HG02938 (cell line): ENCODE measurements at regions not wholly inside any gene's neighbourhood (a gene's known extent, or its start where the extent isn't known, plus 50 kb on each side); places are given as distances from the start of the nearest gene placed in this dataset.
"Not testable (repeated sequence)": the region's sequence is repeated elsewhere in the genome, so short reads cannot be mapped to it uniquely, and the experiment has no call there.

Source experiments
- ATAC-seq: cut with Tn5 transposase; IDR thresholded peaks from one replicate; pipeline ENCODE4 v1.9.1; 2021; ENCODE audit warnings: mild to moderate bottlenecking, moderate library complexity; ENCODE audit not compliant: unreplicated experiment

- ATAC-seq: no peak
These were observed 106.7 kb upstream of the AHI1 start for GRCh38 chr6:135604035-135604860.

GRCh38 chr6:135605278-135605790 is 107.8 kb upstream of the AHI1 start:
- ATAC-seq: no peak

GRCh38 chr6:135606392-135606791 is 108.9 kb upstream of the AHI1 start:
- no peak for ATAC-seq

DNA sequence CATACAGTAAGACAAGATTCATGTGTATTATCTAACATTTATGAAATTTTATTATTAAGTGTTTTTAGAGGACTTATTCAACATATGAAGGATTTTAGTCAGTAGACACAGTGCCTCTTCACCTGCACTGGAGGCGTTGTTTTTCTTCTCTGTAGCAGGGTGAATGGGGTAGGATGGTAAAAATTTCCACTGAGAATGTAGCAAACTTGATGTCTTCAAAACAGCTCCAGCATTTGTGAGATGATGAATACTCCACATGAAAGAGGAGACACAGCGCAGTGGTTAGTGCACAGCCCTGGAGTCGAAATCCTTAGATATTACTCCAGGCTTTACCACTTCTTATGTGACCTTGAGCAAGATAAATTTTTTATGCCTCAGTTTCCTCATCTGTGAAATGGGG is 110.5 kb upstream of the AHI1 start:
- no peak for ATAC-seq

GRCh38 chr6:135610192-135610591 is 112.7 kb upstream of the AHI1 start:
- ATAC-seq: not testable (repeated sequence)

GRCh38 chr6:135616655-135617054 is 119.1 kb upstream of the AHI1 start:
- ATAC-seq: no peak

- ATAC-seq: no peak
These were observed 119.7 kb upstream of the AHI1 start for GRCh38 chr6:135617222-135617621.

- no peak for ATAC-seq
These were observed 124.5 kb upstream of the AHI1 start for GRCh38 chr6:135622081-135622480.

- no peak for ATAC-seq
These were observed 126.4 kb upstream of the AHI1 start for GRCh38 chr6:135623979-135624378.

DNA sequence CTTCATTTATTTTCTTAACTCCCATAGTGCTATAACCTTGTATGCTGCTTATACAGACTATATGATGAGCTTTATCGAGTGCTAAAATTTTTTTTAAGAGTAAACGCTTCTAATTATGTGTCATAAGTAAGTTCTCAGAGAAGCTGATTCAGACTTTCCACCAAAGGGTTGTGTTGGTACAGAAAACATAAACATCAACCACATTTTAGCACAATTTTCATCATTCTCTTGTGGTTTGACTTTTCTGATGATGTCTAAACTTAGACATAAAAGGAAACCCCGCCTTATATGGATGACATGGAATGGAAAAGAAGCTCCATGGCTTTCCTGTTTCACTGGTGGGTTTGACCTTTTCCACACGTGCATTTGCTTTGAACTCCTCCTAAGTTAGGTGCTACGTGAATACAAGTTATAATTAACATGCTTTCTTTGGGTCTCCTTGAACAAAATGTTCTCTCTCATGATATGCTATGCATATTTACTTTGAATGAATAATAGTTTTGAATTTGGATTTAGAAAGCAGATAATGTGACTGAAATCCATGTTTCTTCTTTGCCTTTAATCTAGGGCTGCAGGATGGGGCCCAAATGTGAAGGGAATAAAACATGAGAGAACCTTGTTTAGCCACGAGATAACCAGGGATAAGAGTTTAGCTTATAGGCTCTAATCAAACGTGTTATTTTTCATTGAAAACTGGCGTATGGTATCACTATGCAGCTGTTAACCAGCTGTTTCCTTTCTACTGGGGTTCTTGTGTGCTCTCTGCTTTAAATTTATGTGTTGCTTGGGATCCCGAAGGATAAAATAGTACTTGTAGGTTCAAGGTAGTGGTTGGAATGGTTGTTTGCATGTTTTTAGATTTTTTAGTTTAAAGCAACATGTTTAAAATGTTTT is 127.1 kb upstream of the AHI1 start:
- ATAC-seq: no peak

- ATAC-seq: not testable (repeated sequence)
These were observed 128.5 kb upstream of the AHI1 start for GRCh38 chr6:135626001-135626400.

- ATAC-seq: peak; percentile 89
These were observed 129.7 kb upstream of the AHI1 start for GRCh38 chr6:135627092-135627715.

GRCh38 chr6:135630789-135631376 is 133.3 kb upstream of the AHI1 start:
- ATAC-seq: no peak

GRCh38 chr6:135631821-135632220 is 134.3 kb upstream of the AHI1 start:
- no peak for ATAC-seq

DNA sequence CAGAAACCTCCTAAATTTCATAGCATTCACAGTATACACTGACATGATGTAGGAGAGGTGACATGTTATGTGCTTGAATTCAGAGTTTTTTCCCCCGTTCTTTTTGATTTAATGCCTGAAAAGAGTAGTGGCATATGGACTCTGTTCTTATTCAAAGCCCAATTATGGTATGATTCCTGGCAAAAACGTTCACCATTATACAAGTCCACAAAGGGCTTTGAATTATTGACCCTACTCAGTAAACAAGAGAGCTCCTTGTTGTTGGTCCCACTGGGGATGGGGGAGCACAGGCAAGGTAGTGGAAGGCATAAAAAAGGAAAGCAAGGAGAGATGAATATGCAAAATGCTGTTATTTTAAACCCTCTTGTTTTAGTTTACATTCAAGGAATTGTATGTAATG is 136.0 kb upstream of the AHI1 start:
- no peak for ATAC-seq

- ATAC-seq: no peak
These were observed 140.2 kb upstream of the AHI1 start for GRCh38 chr6:135637701-135638100.

DNA sequence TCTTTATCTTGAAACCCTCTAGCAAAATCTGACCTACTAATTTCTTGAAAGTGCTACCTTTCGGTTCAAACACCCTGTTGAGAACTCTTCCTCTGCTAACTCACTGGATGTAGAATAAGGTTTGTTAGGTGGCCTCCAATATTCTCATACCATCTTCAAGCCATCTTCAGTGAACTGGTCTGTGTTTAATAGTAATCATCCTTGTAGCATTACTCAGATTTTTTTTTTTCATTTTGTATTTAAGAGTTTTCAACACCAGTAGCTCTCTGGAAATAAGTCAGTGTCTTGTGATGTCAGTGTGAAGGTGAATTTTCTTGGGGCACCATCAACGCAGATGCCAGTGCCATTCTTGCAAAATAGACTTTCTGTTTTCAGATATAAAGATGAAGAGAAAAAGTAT is 140.6 kb upstream of the AHI1 start:
- ATAC-seq: no peak

- no peak for ATAC-seq
These were observed 142.5 kb upstream of the AHI1 start for GRCh38 chr6:135640048-135640447.

GRCh38 chr6:135640449-135641111 is 143.0 kb upstream of the AHI1 start:
- no peak for ATAC-seq

- no peak for ATAC-seq
These were observed 145.4 kb upstream of the AHI1 start for GRCh38 chr6:135642912-135643311.
